ENCODE measurements at regions not wholly inside any gene's neighbourhood (a gene's known extent, or its start where the extent isn't known, plus 50 kb on each side); places are given as distances from the start of the nearest gene placed in this dataset.
"Not testable (repeated sequence)": the region's sequence is repeated elsewhere in the genome, so short reads cannot be mapped to it uniquely, and the experiment has no call there.

- not testable (repeated sequence) for DNase-seq (ENCODE audit: low read depth in 2 of 2)
Observed at GRCh38 chr15:19844061-19844460, 697.5 kb downstream of the GOLGA6L6 start.

Data from stimulated activated CD4-positive, alpha-beta T cell treated with anti-CD3 and anti-CD28 coated beads, Interleukin-1b, Interleukin-23, amount 100 ng/mL, for 1 hour (primary cell).